SK-N-SH treated with all-trans-retinoic acid at 6 μM for 48 hours (cell line): ENCODE measurements at regions not wholly inside any gene's neighbourhood (a gene's known extent, or its start where the extent isn't known, plus 50 kb on each side); places are given as distances from the start of the nearest gene placed in this dataset.

ENCODE experiments used
- ATAC-seq: fragments of 200-7000 bp; cut with Tn5 transposase; 3 replicates; pipeline ENCODE4 v1.9.1; 2020; ENCODE audit warnings: mild to moderate bottlenecking, moderate library complexity
- ARNTL ChIP-seq: fragments of 450-650 bp; formaldehyde crosslinking; IDR thresholded peaks from 2 replicates; pipeline ENCODE4 v1.5.0; 2020; ENCODE audit warnings: low read depth, mild to moderate bottlenecking, moderate library complexity, borderline replicate concordance
- BACH2 ChIP-seq: fragments of 250-450 bp; sonication (Bioruptor Pico); IDR thresholded peaks from 2 replicates; pipeline ENCODE4 v1.9.0; 2021; ENCODE audit warnings: mild to moderate bottlenecking, borderline replicate concordance
- CSDC2 ChIP-seq: fragments of 250-450 bp; sonication (Bioruptor Pico); IDR thresholded peaks from 2 replicates; pipeline ENCODE4 v1.5.0; 2020; ENCODE audit warnings: mild to moderate bottlenecking, moderate library complexity
- ESRRG ChIP-seq: fragments of 250-450 bp; sonication (Bioruptor Pico); IDR thresholded peaks from 2 replicates; pipeline ENCODE4 v1.6.1; 2021; ENCODE audit warnings: mild to moderate bottlenecking
- ISL1 ChIP-seq: fragments of 250-450 bp; sonication (Bioruptor Pico); IDR thresholded peaks from 2 replicates; pipeline ENCODE4 v2.1.2; 2022; ENCODE audit warnings: mild to moderate bottlenecking, moderate library complexity
- OSR1 ChIP-seq: fragments of 250-450 bp; sonication (Bioruptor Pico); IDR thresholded peaks from 2 replicates; pipeline ENCODE4 v1.8.0; 2022; ENCODE audit warnings: moderate library complexity, mild to moderate bottlenecking, inconsistent platforms
- PPARA ChIP-seq: fragments of 250-450 bp; sonication (Bioruptor Pico); IDR thresholded peaks from 2 replicates; pipeline ENCODE4 v1.5.0; 2020; ENCODE audit warnings: mild to moderate bottlenecking, borderline replicate concordance
- RARB ChIP-seq: fragments of 250-450 bp; sonication (Bioruptor Pico); IDR thresholded peaks from 2 replicates; pipeline ENCODE4 v1.8.0; 2021; ENCODE audit warnings: mild to moderate bottlenecking, moderate library complexity
- TCF4 ChIP-seq: fragments of 250-450 bp; sonication (Bioruptor Pico); IDR thresholded peaks from 2 replicates; pipeline ENCODE4 v1.8.0; 2021; ENCODE audit warnings: mild to moderate bottlenecking, moderate library complexity, borderline replicate concordance
- TOX ChIP-seq: fragments of 250-450 bp; sonication (Bioruptor Pico); IDR thresholded peaks from 2 replicates; pipeline ENCODE4 v1.8.0; 2021; ENCODE audit warnings: mild to moderate bottlenecking, moderate library complexity, borderline replicate concordance
- ZC3H10 ChIP-seq: fragments of 250-450 bp; sonication (Bioruptor Pico); IDR thresholded peaks from 2 replicates; pipeline ENCODE4 v1.5.1; 2021; ENCODE audit warnings: mild to moderate bottlenecking, moderate library complexity
- ZFP30 ChIP-seq: fragments of 450-650 bp; formaldehyde crosslinking; IDR thresholded peaks from 2 replicates; pipeline ENCODE4 v1.5.0; 2022; ENCODE audit warnings: mild to moderate bottlenecking, moderate library complexity
- ZNF565 ChIP-seq: fragments of 450-650 bp; formaldehyde crosslinking; conservative IDR thresholded peaks from 2 replicates; pipeline ENCODE4 v1.5.0; 2020; ENCODE audit warnings: low read depth, mild to moderate bottlenecking, moderate library complexity
- ZNF70 ChIP-seq: fragments of 450-650 bp; formaldehyde crosslinking; IDR thresholded peaks from 2 replicates; pipeline ENCODE4 v1.5.0; 2020; ENCODE audit warnings: mild to moderate bottlenecking, moderate library complexity
- TF ChIP-seq, protein P1 (sequence below): fragments of 250-450 bp; sonication (Bioruptor Pico); IDR thresholded peaks from 2 replicates; pipeline ENCODE4 v1.5.0; 2020; ENCODE audit warnings: mild to moderate bottlenecking, moderate library complexity
- TF ChIP-seq, protein P2 (sequence below): fragments of 250-450 bp; sonication (Bioruptor Pico); IDR thresholded peaks from 2 replicates; pipeline ENCODE4 v1.5.1; 2021; ENCODE audit warnings: mild to moderate bottlenecking, moderate library complexity
- TF ChIP-seq, protein P3 (sequence below): fragments of 250-450 bp; sonication (Bioruptor Pico); IDR thresholded peaks from 2 replicates; pipeline ENCODE4 v1.8.0; 2021; ENCODE audit warnings: low read depth, mild to moderate bottlenecking, moderate library complexity, borderline replicate concordance
- TF ChIP-seq, protein P4 (sequence below): fragments of 250-450 bp; sonication (Bioruptor Pico); IDR thresholded peaks from 2 replicates; pipeline ENCODE4 v1.8.0; 2020; ENCODE audit warnings: mild to moderate bottlenecking, moderate library complexity, borderline replicate concordance

GRCh38 chr12:13794706-13795105 is 186.7 kb downstream of the GRIN2B start:
- ATAC-seq, result no peak
- TF ChIP-seq ZFP30 (CRISPR knock-in tag) (no peak), BACH2 (no peak)

DNA sequence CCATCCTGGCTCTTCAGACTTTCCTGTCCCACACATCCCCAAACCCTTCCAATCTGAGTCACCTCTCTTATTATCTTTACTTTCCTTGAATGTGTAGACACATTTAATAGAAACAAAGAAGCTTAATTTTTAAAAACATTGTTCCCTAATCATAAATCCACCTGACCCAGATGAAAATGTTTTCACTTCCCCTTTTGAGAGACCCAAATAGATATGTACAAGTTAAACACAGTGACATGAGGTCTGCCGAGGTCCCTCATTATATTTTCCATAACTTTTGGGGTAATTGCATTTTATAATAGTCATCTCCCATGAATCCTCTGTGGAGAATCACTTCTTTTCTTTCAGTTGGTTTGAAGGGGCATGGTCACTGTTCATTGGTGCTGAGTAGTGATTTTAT is 191.1 kb downstream of the GRIN2B start:
- TF ChIP-seq ESRRG (CRISPR knock-in tag) (no peak), ZC3H10 (no peak), TCF4 (CRISPR knock-in tag) (no peak), TOX (CRISPR knock-in tag) (no peak), ARNTL (CRISPR knock-in tag) (no peak), OSR1 (CRISPR knock-in tag) (no peak), BACH2 (no peak), RARB (CRISPR knock-in tag) (no peak), ISL1 (CRISPR knock-in tag) (no peak), ZNF70 (CRISPR knock-in tag) (no peak), PPARA (CRISPR knock-in tag) (no peak), ZNF565 (CRISPR knock-in tag) (no peak)
- TF ChIP-seq, protein P1, sequence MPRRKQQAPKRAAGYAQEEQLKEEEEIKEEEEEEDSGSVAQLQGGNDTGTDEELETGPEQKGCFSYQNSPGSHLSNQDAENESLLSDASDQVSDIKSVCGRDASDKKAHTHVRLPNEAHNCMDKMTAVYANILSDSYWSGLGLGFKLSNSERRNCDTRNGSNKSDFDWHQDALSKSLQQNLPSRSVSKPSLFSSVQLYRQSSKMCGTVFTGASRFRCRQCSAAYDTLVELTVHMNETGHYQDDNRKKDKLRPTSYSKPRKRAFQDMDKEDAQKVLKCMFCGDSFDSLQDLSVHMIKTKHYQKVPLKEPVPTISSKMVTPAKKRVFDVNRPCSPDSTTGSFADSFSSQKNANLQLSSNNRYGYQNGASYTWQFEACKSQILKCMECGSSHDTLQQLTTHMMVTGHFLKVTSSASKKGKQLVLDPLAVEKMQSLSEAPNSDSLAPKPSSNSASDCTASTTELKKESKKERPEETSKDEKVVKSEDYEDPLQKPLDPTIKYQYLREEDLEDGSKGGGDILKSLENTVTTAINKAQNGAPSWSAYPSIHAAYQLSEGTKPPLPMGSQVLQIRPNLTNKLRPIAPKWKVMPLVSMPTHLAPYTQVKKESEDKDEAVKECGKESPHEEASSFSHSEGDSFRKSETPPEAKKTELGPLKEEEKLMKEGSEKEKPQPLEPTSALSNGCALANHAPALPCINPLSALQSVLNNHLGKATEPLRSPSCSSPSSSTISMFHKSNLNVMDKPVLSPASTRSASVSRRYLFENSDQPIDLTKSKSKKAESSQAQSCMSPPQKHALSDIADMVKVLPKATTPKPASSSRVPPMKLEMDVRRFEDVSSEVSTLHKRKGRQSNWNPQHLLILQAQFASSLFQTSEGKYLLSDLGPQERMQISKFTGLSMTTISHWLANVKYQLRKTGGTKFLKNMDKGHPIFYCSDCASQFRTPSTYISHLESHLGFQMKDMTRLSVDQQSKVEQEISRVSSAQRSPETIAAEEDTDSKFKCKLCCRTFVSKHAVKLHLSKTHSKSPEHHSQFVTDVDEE (CRISPR knock-in tag), result no peak
- TF ChIP-seq, protein P2, sequence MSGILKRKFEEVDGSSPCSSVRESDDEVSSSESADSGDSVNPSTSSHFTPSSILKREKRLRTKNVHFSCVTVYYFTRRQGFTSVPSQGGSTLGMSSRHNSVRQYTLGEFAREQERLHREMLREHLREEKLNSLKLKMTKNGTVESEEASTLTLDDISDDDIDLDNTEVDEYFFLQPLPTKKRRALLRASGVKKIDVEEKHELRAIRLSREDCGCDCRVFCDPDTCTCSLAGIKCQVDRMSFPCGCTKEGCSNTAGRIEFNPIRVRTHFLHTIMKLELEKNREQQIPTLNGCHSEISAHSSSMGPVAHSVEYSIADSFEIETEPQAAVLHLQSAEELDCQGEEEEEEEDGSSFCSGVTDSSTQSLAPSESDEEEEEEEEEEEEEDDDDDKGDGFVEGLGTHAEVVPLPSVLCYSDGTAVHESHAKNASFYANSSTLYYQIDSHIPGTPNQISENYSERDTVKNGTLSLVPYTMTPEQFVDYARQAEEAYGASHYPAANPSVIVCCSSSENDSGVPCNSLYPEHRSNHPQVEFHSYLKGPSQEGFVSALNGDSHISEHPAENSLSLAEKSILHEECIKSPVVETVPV (CRISPR knock-in tag), result no peak
- TF ChIP-seq, protein P3, sequence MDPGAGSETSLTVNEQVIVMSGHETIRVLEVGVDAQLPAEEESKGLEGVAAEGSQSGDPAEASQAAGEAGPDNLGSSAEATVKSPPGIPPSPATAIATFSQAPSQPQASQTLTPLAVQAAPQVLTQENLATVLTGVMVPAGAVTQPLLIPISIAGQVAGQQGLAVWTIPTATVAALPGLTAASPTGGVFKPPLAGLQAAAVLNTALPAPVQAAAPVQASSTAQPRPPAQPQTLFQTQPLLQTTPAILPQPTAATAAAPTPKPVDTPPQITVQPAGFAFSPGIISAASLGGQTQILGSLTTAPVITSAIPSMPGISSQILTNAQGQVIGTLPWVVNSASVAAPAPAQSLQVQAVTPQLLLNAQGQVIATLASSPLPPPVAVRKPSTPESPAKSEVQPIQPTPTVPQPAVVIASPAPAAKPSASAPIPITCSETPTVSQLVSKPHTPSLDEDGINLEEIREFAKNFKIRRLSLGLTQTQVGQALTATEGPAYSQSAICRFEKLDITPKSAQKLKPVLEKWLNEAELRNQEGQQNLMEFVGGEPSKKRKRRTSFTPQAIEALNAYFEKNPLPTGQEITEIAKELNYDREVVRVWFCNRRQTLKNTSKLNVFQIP (CRISPR knock-in tag), result no peak
- ATAC-seq, result no peak

- ATAC-seq, result no peak
- TF ChIP-seq CSDC2 (CRISPR knock-in tag) (no peak), ZNF565 (CRISPR knock-in tag) (no peak), OSR1 (CRISPR knock-in tag) (no peak), TCF4 (CRISPR knock-in tag) (no peak), ESRRG (CRISPR knock-in tag) (no peak), BACH2 (no peak), ISL1 (CRISPR knock-in tag) (no peak)
- TF ChIP-seq, protein P1 (CRISPR knock-in tag), result no peak
- TF ChIP-seq, protein P2 (CRISPR knock-in tag), result no peak
- TF ChIP-seq, protein P4, sequence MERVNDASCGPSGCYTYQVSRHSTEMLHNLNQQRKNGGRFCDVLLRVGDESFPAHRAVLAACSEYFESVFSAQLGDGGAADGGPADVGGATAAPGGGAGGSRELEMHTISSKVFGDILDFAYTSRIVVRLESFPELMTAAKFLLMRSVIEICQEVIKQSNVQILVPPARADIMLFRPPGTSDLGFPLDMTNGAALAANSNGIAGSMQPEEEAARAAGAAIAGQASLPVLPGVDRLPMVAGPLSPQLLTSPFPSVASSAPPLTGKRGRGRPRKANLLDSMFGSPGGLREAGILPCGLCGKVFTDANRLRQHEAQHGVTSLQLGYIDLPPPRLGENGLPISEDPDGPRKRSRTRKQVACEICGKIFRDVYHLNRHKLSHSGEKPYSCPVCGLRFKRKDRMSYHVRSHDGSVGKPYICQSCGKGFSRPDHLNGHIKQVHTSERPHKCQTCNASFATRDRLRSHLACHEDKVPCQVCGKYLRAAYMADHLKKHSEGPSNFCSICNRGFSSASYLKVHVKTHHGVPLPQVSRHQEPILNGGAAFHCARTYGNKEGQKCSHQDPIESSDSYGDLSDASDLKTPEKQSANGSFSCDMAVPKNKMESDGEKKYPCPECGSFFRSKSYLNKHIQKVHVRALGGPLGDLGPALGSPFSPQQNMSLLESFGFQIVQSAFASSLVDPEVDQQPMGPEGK (CRISPR knock-in tag), result no peak
Observed at GRCh38 chr12:13788626-13789025, 192.8 kb downstream of the GRIN2B start.
